Right renal cortex interstitium (tissue), 3 donors: ENCODE measurements at regions not wholly inside any gene's neighbourhood (a gene's known extent, or its start where the extent isn't known, plus 50 kb on each side); places are given as distances from the start of the nearest gene placed in this dataset.

Experiments used
- DNase-seq, 3 donors: peaks; one replicate each; pipeline ENCODE4 v3.0.0-alpha.2; 2013; ENCODE audit warnings: low read depth in 3 of 3, low spot score in 2 of 3

GRCh38 chr2:240208631-240209211, 68.3 kb upstream of the OTOS start:
- DNase-seq, result no peak

- no peak for DNase-seq
Observed at GRCh38 chr2:240209493-240209892, 69.0 kb upstream of the OTOS start.

GRCh38 chr2:240210198-240210965, 69.9 kb upstream of the OTOS start:
- DNase-seq, result no peak

GRCh38 chr2:240211096-240211495, 70.6 kb upstream of the OTOS start:
- DNase-seq, result no peak

- DNase-seq, result no peak
Observed at GRCh38 chr2:240211598-240212424, 71.4 kb upstream of the OTOS start.

GRCh38 chr2:240212425-240213225, 72.2 kb upstream of the OTOS start:
- DNase-seq, result no peak

- DNase-seq, result no peak
Observed at GRCh38 chr2:240213226-240213475, 72.7 kb upstream of the OTOS start.

- no peak for DNase-seq
Observed at GRCh38 chr2:240213476-240214421, 73.3 kb upstream of the OTOS start.

GRCh38 chr2:240214790-240215675, 74.6 kb upstream of the OTOS start:
- no peak for DNase-seq

- no peak for DNase-seq
Observed at GRCh38 chr2:240215676-240216051, 75.2 kb upstream of the OTOS start.

- no peak for DNase-seq
Observed at GRCh38 chr2:240216167-240216566, 75.7 kb upstream of the OTOS start.

GRCh38 chr2:240217431-240218301, 77.2 kb upstream of the OTOS start:
- DNase-seq, result no peak

GRCh38 chr2:240219208-240219890, 78.9 kb upstream of the OTOS start:
- DNase-seq, result no peak

GRCh38 chr2:240220371-240220770, 79.9 kb upstream of the OTOS start:
- no peak for DNase-seq

GRCh38 chr2:240223631-240224030, 83.2 kb upstream of the OTOS start:
- no peak for DNase-seq

GRCh38 chr2:240224676-240225075, 84.2 kb upstream of the OTOS start:
- no peak for DNase-seq

- DNase-seq, result no peak
Observed at GRCh38 chr2:240225131-240225530, 84.7 kb upstream of the OTOS start.
